ENCODE measurements at regions not wholly inside any gene's neighbourhood (a gene's known extent, or its start where the extent isn't known, plus 50 kb on each side); places are given as distances from the start of the nearest gene placed in this dataset.
A peak's percentile ranks its signal among the peaks of the same experiment; 100 is the strongest.

DNA sequence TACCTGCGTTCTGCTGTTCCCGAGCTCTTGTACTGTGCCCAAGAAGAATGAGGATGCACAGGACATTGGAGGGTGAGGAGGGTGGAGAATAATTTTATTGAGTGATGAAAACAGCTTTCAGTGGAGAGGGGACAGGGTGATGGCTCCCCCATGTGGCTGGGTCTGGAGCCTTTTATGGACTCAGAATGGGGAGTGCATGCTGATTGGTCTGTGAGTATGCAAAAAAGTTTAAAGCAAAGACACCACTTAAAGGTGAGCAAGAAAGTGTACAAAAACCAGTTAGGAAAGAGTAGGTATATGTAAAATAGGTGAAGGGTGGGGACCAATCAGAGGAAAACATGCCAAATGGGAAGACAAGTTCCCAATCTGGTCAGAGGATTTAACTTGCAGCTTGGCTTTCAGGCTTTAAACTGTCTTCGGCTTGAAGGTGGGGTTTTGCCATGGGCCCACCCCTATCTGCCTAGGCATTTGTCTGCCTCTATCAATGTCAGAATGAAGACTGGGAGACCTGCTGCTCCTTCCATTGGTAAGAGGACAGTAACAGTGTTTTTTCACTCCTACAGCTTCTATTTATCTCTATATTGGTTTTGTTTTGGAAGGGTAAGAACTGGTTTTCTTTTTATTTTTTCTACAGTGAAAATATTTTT lies 118.0 kb upstream of the RAI14 start (continued):
- TF ChIP-seq, protein P1, sequence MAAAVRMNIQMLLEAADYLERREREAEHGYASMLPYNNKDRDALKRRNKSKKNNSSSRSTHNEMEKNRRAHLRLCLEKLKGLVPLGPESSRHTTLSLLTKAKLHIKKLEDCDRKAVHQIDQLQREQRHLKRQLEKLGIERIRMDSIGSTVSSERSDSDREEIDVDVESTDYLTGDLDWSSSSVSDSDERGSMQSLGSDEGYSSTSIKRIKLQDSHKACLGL (CRISPR knock-in tag; IDR thresholded peaks at IDR 0.05; ENCODE audit: borderline replicate concordance, poor library complexity, severe bottlenecking) = no peak
- TF ChIP-seq ZNF655 (CRISPR knock-in tag; IDR thresholded peaks at IDR 0.05) (no peak), PPARD (CRISPR knock-in tag; IDR thresholded peaks at IDR 0.05) (no peak), POLR2B (IDR thresholded peaks at IDR 0.05; ENCODE audit: low read depth, partially characterized antibody) (no peak), ZZZ3 (IDR thresholded peaks at IDR 0.05) (0 out of 2 replicates have a peak, but pooled peaks have one; percentile 24), SNRNP70 (optimal IDR thresholded peaks at IDR 0.05; ENCODE audit: low read depth, low read length) (no peak), ZNF507 (tag; conservative IDR thresholded peaks at IDR 0.05) (no peak), HDGF (IDR thresholded peaks at IDR 0.05) (no peak), ETS2 (tag; IDR thresholded peaks at IDR 0.05; ENCODE audit: borderline replicate concordance, poor library complexity, severe bottlenecking) (no peak), MEF2A (IDR thresholded peaks at IDR 0.05; ENCODE audit: control insufficient read depth, low read depth, low read length) (no peak), U2AF2 (optimal IDR thresholded peaks at IDR 0.05; ENCODE audit: low read depth, low read length) (no peak), SPI1 (IDR thresholded peaks at IDR 0.05; ENCODE audit: borderline replicate concordance, low read depth, low read length) (no peak), KLF1 (tag; IDR thresholded peaks at IDR 0.05) (no peak), DMBX1 (CRISPR knock-in tag; IDR thresholded peaks at IDR 0.05; ENCODE audit: borderline replicate concordance) (no peak), ZNF324 (CRISPR knock-in tag; IDR thresholded peaks at IDR 0.05) (no peak), STAT5A (IDR thresholded peaks at IDR 0.05; ENCODE audit: borderline replicate concordance, low read length) (no peak), YY1 (IDR thresholded peaks at IDR 0.05; ENCODE audit: borderline replicate concordance in 1 of 3, control insufficient read depth in 1 of 3, extremely low read depth in 1 of 3, insufficient read depth in 3 of 3, insufficient read length in 1 of 3, insufficient replicate concordance in 2 of 3, low read depth in 1 of 3, low read length in 2 of 3) (no peak), NCOA4 (IDR thresholded peaks at IDR 0.05; ENCODE audit: partially characterized antibody) (no peak), POLR2A (conservative IDR thresholded peaks at IDR 0.05) (no peak), IFI16 (CRISPR knock-in tag; IDR thresholded peaks at IDR 0.05) (no peak)
- TF ChIP-seq, protein P2, sequence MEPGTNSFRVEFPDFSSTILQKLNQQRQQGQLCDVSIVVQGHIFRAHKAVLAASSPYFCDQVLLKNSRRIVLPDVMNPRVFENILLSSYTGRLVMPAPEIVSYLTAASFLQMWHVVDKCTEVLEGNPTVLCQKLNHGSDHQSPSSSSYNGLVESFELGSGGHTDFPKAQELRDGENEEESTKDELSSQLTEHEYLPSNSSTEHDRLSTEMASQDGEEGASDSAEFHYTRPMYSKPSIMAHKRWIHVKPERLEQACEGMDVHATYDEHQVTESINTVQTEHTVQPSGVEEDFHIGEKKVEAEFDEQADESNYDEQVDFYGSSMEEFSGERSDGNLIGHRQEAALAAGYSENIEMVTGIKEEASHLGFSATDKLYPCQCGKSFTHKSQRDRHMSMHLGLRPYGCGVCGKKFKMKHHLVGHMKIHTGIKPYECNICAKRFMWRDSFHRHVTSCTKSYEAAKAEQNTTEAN (CRISPR knock-in tag; IDR thresholded peaks at IDR 0.05) = no peak
- TF ChIP-seq, protein P3, sequence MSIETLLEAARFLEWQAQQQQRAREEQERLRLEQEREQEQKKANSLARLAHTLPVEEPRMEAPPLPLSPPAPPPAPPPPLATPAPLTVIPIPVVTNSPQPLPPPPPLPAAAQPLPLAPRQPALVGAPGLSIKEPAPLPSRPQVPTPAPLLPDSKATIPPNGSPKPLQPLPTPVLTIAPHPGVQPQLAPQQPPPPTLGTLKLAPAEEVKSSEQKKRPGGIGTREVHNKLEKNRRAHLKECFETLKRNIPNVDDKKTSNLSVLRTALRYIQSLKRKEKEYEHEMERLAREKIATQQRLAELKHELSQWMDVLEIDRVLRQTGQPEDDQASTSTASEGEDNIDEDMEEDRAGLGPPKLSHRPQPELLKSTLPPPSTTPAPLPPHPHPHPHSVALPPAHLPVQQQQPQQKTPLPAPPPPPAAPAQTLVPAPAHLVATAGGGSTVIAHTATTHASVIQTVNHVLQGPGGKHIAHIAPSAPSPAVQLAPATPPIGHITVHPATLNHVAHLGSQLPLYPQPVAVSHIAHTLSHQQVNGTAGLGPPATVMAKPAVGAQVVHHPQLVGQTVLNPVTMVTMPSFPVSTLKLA (conservative IDR thresholded peaks at IDR 0.05) = 0 out of 4 replicates have a peak, but pooled peaks of 1 of the 2 experiments have one; percentile 29
- TF ChIP-seq, protein P4, sequence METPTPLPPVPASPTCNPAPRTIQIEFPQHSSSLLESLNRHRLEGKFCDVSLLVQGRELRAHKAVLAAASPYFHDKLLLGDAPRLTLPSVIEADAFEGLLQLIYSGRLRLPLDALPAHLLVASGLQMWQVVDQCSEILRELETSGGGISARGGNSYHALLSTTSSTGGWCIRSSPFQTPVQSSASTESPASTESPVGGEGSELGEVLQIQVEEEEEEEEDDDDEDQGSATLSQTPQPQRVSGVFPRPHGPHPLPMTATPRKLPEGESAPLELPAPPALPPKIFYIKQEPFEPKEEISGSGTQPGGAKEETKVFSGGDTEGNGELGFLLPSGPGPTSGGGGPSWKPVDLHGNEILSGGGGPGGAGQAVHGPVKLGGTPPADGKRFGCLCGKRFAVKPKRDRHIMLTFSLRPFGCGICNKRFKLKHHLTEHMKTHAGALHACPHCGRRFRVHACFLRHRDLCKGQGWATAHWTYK (CRISPR knock-in tag; IDR thresholded peaks at IDR 0.05) = no peak

Data from K562 (cell line).